ENCODE measurements at regions not wholly inside any gene's neighbourhood (a gene's known extent, or its start where the extent isn't known, plus 50 kb on each side); places are given as distances from the start of the nearest gene placed in this dataset.

- TF ChIP-seq POLR2AphosphoS5 (IDR thresholded peaks at IDR 0.05; ENCODE audit: insufficient read depth, low read depth, low read length), result no peak
- TF ChIP-seq POLR2A (IDR thresholded peaks at IDR 0.05; ENCODE audit: low read depth, low read length), result no peak
- TF ChIP-seq CTCF (IDR thresholded peaks at IDR 0.05; ENCODE audit: extremely low read depth in 1 of 2, insufficient read depth in 1 of 2, low read depth in 1 of 2, low read length in 2 of 2), result no peak
- no peak for TF ChIP-seq JUN (IDR thresholded peaks at IDR 0.05; ENCODE audit: borderline replicate concordance, insufficient read depth, insufficient read length, low read depth)
- TF ChIP-seq, protein P1, sequence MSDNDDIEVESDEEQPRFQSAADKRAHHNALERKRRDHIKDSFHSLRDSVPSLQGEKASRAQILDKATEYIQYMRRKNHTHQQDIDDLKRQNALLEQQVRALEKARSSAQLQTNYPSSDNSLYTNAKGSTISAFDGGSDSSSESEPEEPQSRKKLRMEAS (IDR thresholded peaks at IDR 0.05; ENCODE audit: insufficient read depth, insufficient read length), result no peak
- no peak for TF ChIP-seq MYC (IDR thresholded peaks at IDR 0.05; ENCODE audit: low read depth, low read length)
- no peak for TF ChIP-seq EZH2 (IDR thresholded peaks at IDR 0.05; ENCODE audit: borderline replicate concordance, low read depth, low read length, severe bottlenecking)
These were observed 257.6 kb upstream of the SHH start for GRCh38 chr7:156069891-156070290.
